Lung (tissue), 11 donors: ENCODE measurements at regions not wholly inside any gene's neighbourhood (a gene's known extent, or its start where the extent isn't known, plus 50 kb on each side); places are given as distances from the start of the nearest gene placed in this dataset.

Experiments used
- ATAC-seq: fragments of 200-7000 bp; cut with Tn5 transposase; one replicate; pipeline ENCODE4 v1.9.1; 2020; ENCODE audit warnings: moderate number of reproducible peaks; ENCODE audit not compliant: insufficient read depth, low FRiP score
- DNase-seq, 3 donors: peaks; one replicate each; pipeline ENCODE4 v3.0.0-alpha.2; 2013 to 2017
- H3K27ac ChIP-seq, 2 donors: one replicate each; pipeline ENCODE4 v1.5.1; 2013; ENCODE audit warnings: mild to moderate bottlenecking in 2 of 2, moderate library complexity in 2 of 2, control low read depth in 1 of 2, inconsistent platforms in 1 of 2, low read depth in 1 of 2, low read length in 1 of 2
- H3K27me3 ChIP-seq, 3 donors: one replicate each; pipeline ENCODE4 v1.5.1; 2013; ENCODE audit warnings: low read length in 2 of 3; ENCODE audit not compliant: control insufficient read depth in 3 of 3, insufficient read depth in 3 of 3
- H3K36me3 ChIP-seq, 4 donors: one replicate each; pipeline ENCODE4 v1.5.1; 2013; ENCODE audit warnings: low read length in 4 of 4, mild to moderate bottlenecking in 1 of 4, moderate library complexity in 1 of 4; ENCODE audit not compliant: control insufficient read depth in 4 of 4, insufficient read depth in 4 of 4
- H3K4me1 ChIP-seq, 5 donors: one replicate each; pipeline ENCODE4 v1.5.1; 2013; ENCODE audit warnings: low read length in 5 of 5, mild to moderate bottlenecking in 2 of 5, moderate library complexity in 1 of 5; ENCODE audit not compliant: control insufficient read depth in 5 of 5, insufficient read depth in 5 of 5
- H3K4me3 ChIP-seq: one replicate; pipeline ENCODE4 v1.5.1; 2013; ENCODE audit warnings: mild to moderate bottlenecking, control low read depth, moderate library complexity
- H3K9ac ChIP-seq, 2 donors: one replicate each; pipeline ENCODE4 v1.5.1; 2013; ENCODE audit warnings: low read length in 2 of 2, control low read depth in 1 of 2; ENCODE audit not compliant: insufficient read depth in 1 of 2
- H3K9me3 ChIP-seq, 4 donors: one replicate each; pipeline ENCODE4 v1.5.1; 2013; ENCODE audit warnings: low read length in 3 of 4, mild to moderate bottlenecking in 1 of 4, moderate library complexity in 1 of 4; ENCODE audit not compliant: control insufficient read depth in 4 of 4, insufficient read depth in 3 of 4
- WGBS, 2 donors: extraction: QIAGEN DNeasy Blood & Tissue Kit; methylation state at CpG; one replicate each; pipeline ENCODE4 v1.1.7; 2013; 5-methylcytosine and 5-hydroxymethylcytosine counted together
- TF ChIP-seq, protein P1 (sequence below): IDR thresholded peaks from 2 replicates; pipeline ENCODE4 v1.5.1; 2012; ENCODE audit warnings: mild to moderate bottlenecking; ENCODE audit errors: control extremely low read depth, extremely low read depth
- donor health status: control.
- donor health status: control.
- donor health status: Bipolar disorder and iron deficiency.
- donor health status: healthy.
- donor health status: DM: yes; HTN: yes; CAD: no.

DNA sequence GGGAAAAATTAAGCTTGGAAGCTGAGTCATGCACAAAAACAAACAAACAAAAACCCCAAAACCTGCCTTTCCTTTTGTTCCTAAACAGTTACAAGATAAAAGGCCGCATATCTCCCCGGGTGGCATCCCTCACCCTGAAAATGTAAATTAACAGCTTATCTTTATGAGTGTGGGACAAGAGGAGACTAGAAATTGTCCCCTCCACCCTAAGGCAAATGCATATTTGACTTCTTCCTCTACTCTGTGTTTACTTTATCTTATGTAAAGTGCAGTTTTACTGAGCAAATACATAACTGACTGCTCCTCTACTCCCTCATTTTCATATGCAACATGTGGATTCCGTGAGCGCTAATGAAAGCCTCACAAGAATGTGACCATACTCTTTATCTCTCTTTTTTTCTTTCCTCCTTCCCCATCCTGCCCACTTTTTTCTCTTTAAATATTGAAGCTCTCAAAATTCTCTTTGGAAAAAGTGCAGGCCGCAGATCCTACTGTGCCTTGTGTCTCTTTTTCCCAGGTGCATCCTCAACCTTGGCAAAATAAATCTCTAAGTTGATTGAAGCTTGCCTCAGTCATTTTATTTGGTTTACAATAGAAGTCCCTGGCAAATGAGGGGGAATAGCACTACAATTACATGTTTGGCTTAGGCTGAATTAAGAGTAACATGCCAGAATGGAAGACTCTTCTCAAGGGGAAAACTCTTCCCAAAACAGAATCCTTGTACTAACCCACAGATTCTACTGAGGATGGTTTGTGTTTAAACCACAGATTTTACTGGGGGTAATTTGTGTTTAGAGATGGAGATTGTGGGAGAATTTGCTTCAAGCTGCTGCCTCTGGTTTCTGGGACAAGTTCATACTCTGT is 72.7 kb upstream of the WDR72 start:
- 63 to 73% methylated on average over 5 of the region's 5 CpGs for WGBS, 2 donors
- no peaks in the 10 kb centered on the region for H3K36me3 ChIP-seq
- ATAC-seq (no peak), DNase-seq (no peak)
- H3K27me3 ChIP-seq, result no peaks in the 10 kb centered on the region
- H3K4me3 ChIP-seq, result no peak overlapping the region
- peak overlapping the region in 1 of 2 donors; percentile 14 for H3K9ac ChIP-seq
- TF ChIP-seq, protein P1, sequence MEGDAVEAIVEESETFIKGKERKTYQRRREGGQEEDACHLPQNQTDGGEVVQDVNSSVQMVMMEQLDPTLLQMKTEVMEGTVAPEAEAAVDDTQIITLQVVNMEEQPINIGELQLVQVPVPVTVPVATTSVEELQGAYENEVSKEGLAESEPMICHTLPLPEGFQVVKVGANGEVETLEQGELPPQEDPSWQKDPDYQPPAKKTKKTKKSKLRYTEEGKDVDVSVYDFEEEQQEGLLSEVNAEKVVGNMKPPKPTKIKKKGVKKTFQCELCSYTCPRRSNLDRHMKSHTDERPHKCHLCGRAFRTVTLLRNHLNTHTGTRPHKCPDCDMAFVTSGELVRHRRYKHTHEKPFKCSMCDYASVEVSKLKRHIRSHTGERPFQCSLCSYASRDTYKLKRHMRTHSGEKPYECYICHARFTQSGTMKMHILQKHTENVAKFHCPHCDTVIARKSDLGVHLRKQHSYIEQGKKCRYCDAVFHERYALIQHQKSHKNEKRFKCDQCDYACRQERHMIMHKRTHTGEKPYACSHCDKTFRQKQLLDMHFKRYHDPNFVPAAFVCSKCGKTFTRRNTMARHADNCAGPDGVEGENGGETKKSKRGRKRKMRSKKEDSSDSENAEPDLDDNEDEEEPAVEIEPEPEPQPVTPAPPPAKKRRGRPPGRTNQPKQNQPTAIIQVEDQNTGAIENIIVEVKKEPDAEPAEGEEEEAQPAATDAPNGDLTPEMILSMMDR, result no peak
- H3K4me1 ChIP-seq, result peaks cover 0 to 49% (median 22%) of the 10 kb centered on the region in 5 donors
- no peaks in the 10 kb centered on the region for H3K9me3 ChIP-seq
- H3K27ac ChIP-seq, result no peak overlapping the region

DNA sequence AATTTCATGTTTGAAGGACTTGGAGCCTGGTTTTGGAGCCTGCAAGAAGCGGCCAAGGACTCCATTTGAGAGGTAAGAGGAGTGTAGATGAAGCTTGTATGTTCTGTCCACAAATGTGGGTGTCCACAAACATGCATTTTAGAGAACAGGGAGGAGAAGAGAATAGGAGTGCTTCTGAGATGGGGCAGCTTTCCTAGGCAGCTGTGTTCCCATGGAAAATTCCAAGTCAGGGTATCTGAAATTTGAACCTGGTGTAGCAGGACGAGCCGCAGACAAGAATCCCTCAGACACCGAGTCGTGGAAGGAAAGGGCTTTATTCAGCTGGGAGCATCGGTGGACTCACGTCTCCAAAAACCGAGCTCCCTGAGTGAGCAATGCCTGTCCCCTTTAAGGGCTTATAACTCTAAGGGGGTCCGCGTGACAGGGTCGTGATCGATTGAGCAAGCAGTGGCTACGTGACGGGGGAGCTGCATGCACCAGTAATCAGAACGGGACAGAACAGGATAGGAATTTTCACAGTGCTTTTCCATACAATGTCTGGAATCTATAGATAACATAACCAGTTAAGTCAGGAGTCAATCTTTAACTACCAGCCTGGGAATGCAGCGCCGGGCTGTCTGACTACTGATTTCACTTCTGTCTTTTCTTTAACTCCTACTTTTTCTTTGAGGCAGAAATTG is 71.4 kb upstream of the WDR72 start:
- H3K27me3 ChIP-seq, result no peaks in the 10 kb centered on the region
- WGBS, 2 donors, result 61 to 62% methylated on average over 17 of the region's 17 CpGs
- no peak overlapping the region for H3K9ac ChIP-seq
- H3K36me3 ChIP-seq, result no peaks in the 10 kb centered on the region
- TF ChIP-seq, protein P1, result no peak
- peaks cover 0 to 43% (median 22%) of the 10 kb centered on the region in 5 donors for H3K4me1 ChIP-seq
- DNase-seq, result peak; percentile 40 to 66 (median 50)
- no peaks in the 10 kb centered on the region for H3K9me3 ChIP-seq
- H3K4me3 ChIP-seq, result no peak overlapping the region
- no peak overlapping the region for H3K27ac ChIP-seq
- no peak for ATAC-seq

DNA sequence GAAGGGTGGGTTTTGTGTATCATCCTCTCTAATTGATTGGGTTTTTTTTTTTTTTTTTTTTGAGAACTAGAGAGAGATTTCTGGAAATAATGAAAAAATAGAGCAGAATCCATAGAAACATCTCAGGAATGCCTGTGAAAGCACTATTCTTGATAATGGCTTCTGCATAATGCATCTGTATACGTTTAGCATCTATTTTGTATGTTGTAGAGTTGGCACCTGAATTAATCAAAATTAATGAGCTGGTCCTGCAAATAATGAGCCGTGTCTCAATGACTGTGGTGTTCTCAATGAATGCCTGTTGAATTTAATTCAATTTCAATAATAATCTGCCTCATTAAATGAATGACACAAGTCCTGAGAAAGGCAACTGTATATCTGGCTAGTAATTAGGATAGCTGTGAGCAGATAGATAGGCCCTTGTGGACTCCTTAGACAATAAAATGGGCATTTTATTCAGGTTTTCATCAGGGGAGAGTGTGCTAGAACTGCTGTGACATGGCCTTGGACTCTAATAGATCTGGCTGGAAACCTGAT is 70.5 kb upstream of the WDR72 start:
- WGBS, 2 donors, result 79 to 81% methylated on average over 2 of the region's 2 CpGs
- ATAC-seq, result no peak
- H3K27me3 ChIP-seq, result no peaks in the 10 kb centered on the region
- no peak overlapping the region for H3K9ac ChIP-seq
- H3K4me1 ChIP-seq, result peaks cover 0 to 39% (median 19%) of the 10 kb centered on the region in 5 donors
- H3K36me3 ChIP-seq, result no peaks in the 10 kb centered on the region
- TF ChIP-seq, protein P1, result no peak
- H3K4me3 ChIP-seq, result no peak overlapping the region
- no peaks in the 10 kb centered on the region for H3K9me3 ChIP-seq
- no peak overlapping the region for H3K27ac ChIP-seq
- no peak for DNase-seq
